Coronary artery (tissue), 2 donors: ENCODE measurements at regions not wholly inside any gene's neighbourhood (a gene's known extent, or its start where the extent isn't known, plus 50 kb on each side); places are given as distances from the start of the nearest gene placed in this dataset.

Source experiments
- DNase-seq: peaks from one replicate; pipeline ENCODE4 v3.0.0-alpha.2; 2017; ENCODE audit warnings: low spot score
- H3K27ac ChIP-seq, 2 donors: fragments of 200-600 bp; sonication (generic); one replicate each; pipeline ENCODE4 v1.5.1; 2016 to 2019
- H3K4me3 ChIP-seq: fragments of 200-600 bp; sonication (generic); 2 replicates; pipeline ENCODE4 v1.5.1; 2016; ENCODE audit warnings: mild to moderate bottlenecking, moderate library complexity
- CTCF ChIP-seq: fragments of 200-600 bp; sonication (generic); IDR thresholded peaks from one replicate; pipeline ENCODE4 v1.5.1; 2019; ENCODE audit warnings: antibody characterized with exemption

- H3K4me3 ChIP-seq = no peak overlapping the region
- no peak for TF ChIP-seq CTCF
- no peak for DNase-seq
- no peak overlapping the region for H3K27ac ChIP-seq
Measured at GRCh38 chr9:89748831-89749499, 144.2 kb downstream of the GADD45G start.

DNA sequence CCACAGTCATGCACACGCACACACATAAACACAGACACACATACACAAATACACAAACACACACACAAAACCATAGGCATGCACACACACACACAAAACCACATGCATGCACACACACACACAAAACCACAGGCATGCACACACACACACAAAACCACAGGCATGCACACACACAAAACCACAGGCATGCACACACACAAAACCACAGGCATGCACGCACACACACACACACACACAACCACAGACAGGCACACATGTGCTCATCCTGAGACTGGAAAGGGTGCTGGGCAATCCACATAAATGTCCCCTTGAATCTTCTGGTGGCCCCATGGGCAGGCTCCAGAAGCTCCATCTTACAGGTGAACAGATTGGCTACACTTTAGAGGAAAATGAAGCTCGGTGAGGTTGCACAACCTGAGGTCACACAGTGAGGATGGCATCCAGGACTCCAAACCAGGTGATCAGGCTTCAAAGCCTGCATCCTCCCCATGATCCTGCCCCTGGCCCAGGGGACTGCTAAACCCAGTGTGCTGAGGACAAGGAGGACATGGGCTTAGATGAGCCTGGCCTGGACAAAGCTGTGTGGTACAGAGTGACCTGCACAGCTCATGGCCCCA is 144.8 kb downstream of the GADD45G start:
- H3K27ac ChIP-seq = no peak overlapping the region
- no peak for DNase-seq
- H3K4me3 ChIP-seq = no peak overlapping the region
- no peak for TF ChIP-seq CTCF

- DNase-seq = no peak
- H3K27ac ChIP-seq = no peak overlapping the region
- TF ChIP-seq CTCF = no peak
Measured at GRCh38 chr9:89750117-89750791, 145.4 kb downstream of the GADD45G start.

DNA sequence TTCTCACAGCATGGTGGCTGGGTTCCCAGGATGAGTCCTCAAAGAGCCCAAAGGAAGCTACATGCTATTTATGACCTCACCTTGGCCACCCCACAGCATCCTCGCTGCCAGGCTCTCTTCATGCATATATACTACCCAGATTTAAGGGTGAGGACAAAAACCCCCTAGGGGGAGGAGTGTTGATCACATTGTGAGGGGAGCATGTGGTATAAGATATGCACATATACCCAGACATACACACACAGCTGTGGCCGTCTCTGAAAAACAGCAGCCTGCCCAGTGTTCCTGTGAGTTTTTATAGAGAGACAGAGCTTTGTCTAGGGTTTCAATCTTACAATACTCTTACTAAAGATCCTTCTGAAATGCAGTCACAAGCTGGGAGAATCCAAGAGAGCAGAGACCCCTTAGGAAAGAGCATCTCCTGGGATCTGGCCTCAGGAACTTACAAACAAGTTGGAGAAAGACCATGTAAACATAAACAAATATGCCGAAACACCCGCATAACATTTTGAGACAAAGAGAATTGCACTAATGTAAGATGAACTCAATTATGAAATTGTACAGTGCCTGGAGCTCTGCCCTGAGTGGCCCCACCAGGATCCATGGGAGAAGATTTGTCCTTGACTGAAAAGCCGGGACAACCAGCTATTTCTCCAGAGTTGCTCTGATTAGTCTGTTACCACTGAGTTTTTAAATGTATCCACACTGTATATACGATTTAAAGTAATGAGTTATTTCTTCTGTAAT is 146.4 kb downstream of the GADD45G start:
- DNase-seq = no peak
- no peak for TF ChIP-seq CTCF
- no peak overlapping the region for H3K4me3 ChIP-seq
- H3K27ac ChIP-seq = no peak overlapping the region

More at GRCh38 chr9:89750117-89750791, 145.4 kb downstream of the GADD45G start:
- no peak overlapping the region for H3K4me3 ChIP-seq

DNA sequence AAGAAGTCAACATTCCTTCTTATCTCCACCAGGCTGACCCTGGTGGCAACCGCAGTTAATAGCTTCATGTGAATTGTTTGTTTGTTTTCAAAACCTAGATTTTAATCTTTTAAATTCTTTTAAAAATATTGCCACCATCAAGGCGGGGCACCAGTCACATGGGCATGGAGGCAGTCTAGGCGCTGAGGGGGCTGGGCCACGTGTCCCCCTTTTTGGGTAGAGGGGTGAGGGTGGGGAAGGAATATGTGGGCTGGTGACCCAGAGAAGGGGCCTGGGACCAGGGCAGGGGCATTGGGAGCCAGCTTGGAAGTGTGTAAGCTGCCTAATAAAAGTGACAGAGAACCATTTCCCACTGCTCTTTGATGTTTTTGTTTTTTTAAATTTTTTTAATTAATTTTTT is 147.3 kb downstream of the GADD45G start:
- Histone ChIP-seq H3K27ac (no peak overlapping the region), H3K4me3 (no peak overlapping the region)
- DNase-seq = no peak
- TF ChIP-seq CTCF = no peak

GRCh38 chr9:89753472-89754055 is 148.8 kb downstream of the GADD45G start:
- H3K27ac ChIP-seq = no peak overlapping the region
- no peak for TF ChIP-seq CTCF
- no peak overlapping the region for H3K4me3 ChIP-seq
- DNase-seq = no peak
